GM18909 (cell line): ENCODE measurements at regions not wholly inside any gene's neighbourhood (a gene's known extent, or its start where the extent isn't known, plus 50 kb on each side); places are given as distances from the start of the nearest gene placed in this dataset.

ENCODE experiments used
- ATAC-seq: cut with Tn5 transposase; IDR thresholded peaks from one replicate; pipeline ENCODE4 v1.9.1; 2021; ENCODE audit warnings: mild to moderate bottlenecking; ENCODE audit not compliant: unreplicated experiment, poor library complexity

GRCh38 chr10:83153714-83154113, 985.6 kb upstream of the GHITM start:
- ATAC-seq = no peak

- ATAC-seq = no peak
Measured at GRCh38 chr10:83164156-83164555, 975.2 kb upstream of the GHITM start.

- ATAC-seq = no peak
Measured at GRCh38 chr10:83165265-83165664, 974.0 kb upstream of the GHITM start.

GRCh38 chr10:83166344-83166743, 973.0 kb upstream of the GHITM start:
- no peak for ATAC-seq

GRCh38 chr10:83167081-83167480, 972.2 kb upstream of the GHITM start:
- ATAC-seq = no peak

- no peak for ATAC-seq
Measured at GRCh38 chr10:83176901-83177300, 962.4 kb upstream of the GHITM start.

GRCh38 chr10:83178526-83178925, 960.8 kb upstream of the GHITM start:
- ATAC-seq = no peak

GRCh38 chr10:83179371-83179770, 959.9 kb upstream of the GHITM start:
- no peak for ATAC-seq

- ATAC-seq = no peak
Measured at GRCh38 chr10:83182076-83182475, 957.2 kb upstream of the GHITM start.

- no peak for ATAC-seq
Measured at GRCh38 chr10:83184641-83185040, 954.7 kb upstream of the GHITM start.

- no peak for ATAC-seq
Measured at GRCh38 chr10:83190614-83191013, 948.7 kb upstream of the GHITM start.

GRCh38 chr10:83193026-83193425, 946.3 kb upstream of the GHITM start:
- ATAC-seq = no peak

GRCh38 chr10:83195021-83195420, 944.3 kb upstream of the GHITM start:
- no peak for ATAC-seq

- no peak for ATAC-seq
Measured at GRCh38 chr10:83199374-83199773, 939.9 kb upstream of the GHITM start.

- no peak for ATAC-seq
Measured at GRCh38 chr10:83205861-83206260, 933.4 kb upstream of the GHITM start.

GRCh38 chr10:83212632-83213334, 926.5 kb upstream of the GHITM start:
- no peak for ATAC-seq

- ATAC-seq = no peak
Measured at GRCh38 chr10:83214136-83214535, 925.2 kb upstream of the GHITM start.

GRCh38 chr10:83218205-83218604, 921.1 kb upstream of the GHITM start:
- ATAC-seq = no peak

GRCh38 chr10:83222300-83222699, 917.0 kb upstream of the GHITM start:
- no peak for ATAC-seq

- no peak for ATAC-seq
Measured at GRCh38 chr10:83222832-83223742, 916.2 kb upstream of the GHITM start.

- no peak for ATAC-seq
Measured at GRCh38 chr10:83225781-83226180, 913.5 kb upstream of the GHITM start.

GRCh38 chr10:83229991-83230390, 909.3 kb upstream of the GHITM start:
- no peak for ATAC-seq
